ENCODE measurements at regions not wholly inside any gene's neighbourhood (a gene's known extent, or its start where the extent isn't known, plus 50 kb on each side); places are given as distances from the start of the nearest gene placed in this dataset.

GRCh38 chr2:6352247-6352646 is 513.5 kb downstream of the CMPK2 start:
- intact Hi-C loops (cut with micrococcal nuclease) = no loop called here
- Histone ChIP-seq H3K27ac (ENCODE audit: low read length) (no peak overlapping the region), H3K9me2 (replicated peaks; ENCODE audit: low read length) (no peaks in the 10 kb centered on the region), H3K4me2 (ENCODE audit: low read length) (no peak overlapping the region), H3F3A (ENCODE audit: low read length, unreplicated experiment) (no peaks in the 10 kb centered on the region), H3K27me3 (ENCODE audit: low read length) (no peaks in the 10 kb centered on the region), H3K36me3 (ENCODE audit: low read depth, low read length) (no peaks in the 10 kb centered on the region), H3K9me3 (ENCODE audit: low read length) (no peaks in the 10 kb centered on the region), H3K79me2 (ENCODE audit: low read length) (no peaks in the 10 kb centered on the region), H3K9ac (ENCODE audit: low read length) (no peak overlapping the region), H3K4me1 (ENCODE audit: insufficient read depth, low read length) (no peaks in the 10 kb centered on the region), H2AFZ (ENCODE audit: low read length) (no peak overlapping the region), H3K4me3 (ENCODE audit: low read length) (no peak overlapping the region), H4K20me1 (ENCODE audit: low read length) (no peaks in the 10 kb centered on the region)
- no peak for ATAC-seq
- TF ChIP-seq EZH2phosphoT487 (IDR thresholded peaks at IDR 0.05; ENCODE audit: borderline replicate concordance, low read length) (no peak), EZH2 (IDR thresholded peaks at IDR 0.05; ENCODE audit: low read length, unreplicated experiment) (no peak), CTCF (conservative IDR thresholded peaks at IDR 0.05; ENCODE audit: low read depth, low read length) (no peak)
- no peak for DNase-seq
- CTCF ChIA-PET = no interaction called here
- POLR2A ChIA-PET (ENCODE audit: unreplicated experiment) = no interaction called here
- BruUV-seq (replicated peaks) = no TSS peak

- H3K4me3 ChIP-seq (ENCODE audit: low read length) = no peak overlapping the region
- intact Hi-C loops (cut with micrococcal nuclease) = no loop called here
- H3K9me2 ChIP-seq (replicated peaks; ENCODE audit: low read length) = no peaks in the 10 kb centered on the region
- H3K79me2 ChIP-seq (ENCODE audit: low read length) = no peaks in the 10 kb centered on the region
- no peak for ATAC-seq
- no peak overlapping the region for H3K4me2 ChIP-seq (ENCODE audit: low read length)
- H3K27ac ChIP-seq (ENCODE audit: low read length) = no peak overlapping the region
- no peak for TF ChIP-seq EZH2phosphoT487 (IDR thresholded peaks at IDR 0.05; ENCODE audit: borderline replicate concordance, low read length)
- TF ChIP-seq CTCF (conservative IDR thresholded peaks at IDR 0.05; ENCODE audit: low read depth, low read length) = peak; percentile 53
- H3K9me3 ChIP-seq (ENCODE audit: low read length) = no peaks in the 10 kb centered on the region
- ChIA-PET POLR2A (ENCODE audit: unreplicated experiment) (no interaction called here), CTCF (no interaction called here)
- H3K9ac ChIP-seq (ENCODE audit: low read length) = no peak overlapping the region
- no TSS peak for BruUV-seq (replicated peaks)
- H2AFZ ChIP-seq (ENCODE audit: low read length) = no peak overlapping the region
- H3K27me3 ChIP-seq (ENCODE audit: low read length) = no peaks in the 10 kb centered on the region
- no peaks in the 10 kb centered on the region for H3K4me1 ChIP-seq (ENCODE audit: insufficient read depth, low read length)
- H4K20me1 ChIP-seq (ENCODE audit: low read length) = no peaks in the 10 kb centered on the region
- no peaks in the 10 kb centered on the region for H3F3A ChIP-seq (ENCODE audit: low read length, unreplicated experiment)
- peak; percentile 48 for DNase-seq
- H3K36me3 ChIP-seq (ENCODE audit: low read depth, low read length) = no peaks in the 10 kb centered on the region
Measured at GRCh38 chr2:6352906-6353515, 512.7 kb downstream of the CMPK2 start.

- Histone ChIP-seq H3K9ac (ENCODE audit: low read length) (no peak overlapping the region), H3K4me1 (ENCODE audit: insufficient read depth, low read length) (no peaks in the 10 kb centered on the region), H3K27ac (ENCODE audit: low read length) (no peak overlapping the region), H3K4me3 (ENCODE audit: low read length) (no peak overlapping the region), H3F3A (ENCODE audit: low read length, unreplicated experiment) (no peaks in the 10 kb centered on the region), H2AFZ (ENCODE audit: low read length) (no peak overlapping the region), H3K9me2 (replicated peaks; ENCODE audit: low read length) (no peaks in the 10 kb centered on the region), H3K27me3 (ENCODE audit: low read length) (no peaks in the 10 kb centered on the region), H4K20me1 (ENCODE audit: low read length) (no peaks in the 10 kb centered on the region), H3K36me3 (ENCODE audit: low read depth, low read length) (no peaks in the 10 kb centered on the region), H3K4me2 (ENCODE audit: low read length) (no peak overlapping the region), H3K9me3 (ENCODE audit: low read length) (no peaks in the 10 kb centered on the region), H3K79me2 (ENCODE audit: low read length) (no peaks in the 10 kb centered on the region)
- DNase-seq (no peak), ATAC-seq (no peak)
- intact Hi-C loops (cut with micrococcal nuclease) = no loop called here
- POLR2A ChIA-PET (ENCODE audit: unreplicated experiment) = no interaction called here
- TF ChIP-seq CTCF (conservative IDR thresholded peaks at IDR 0.05; ENCODE audit: low read depth, low read length) = no peak
- no peak for TF ChIP-seq EZH2 (IDR thresholded peaks at IDR 0.05; ENCODE audit: low read length, unreplicated experiment)
- TF ChIP-seq EZH2phosphoT487 (IDR thresholded peaks at IDR 0.05; ENCODE audit: borderline replicate concordance, low read length) = no peak
- no TSS peak for BruUV-seq (replicated peaks)
- CTCF ChIA-PET = no interaction called here
Measured at GRCh38 chr2:6353669-6354068, 512.0 kb downstream of the CMPK2 start.
